ENCODE measurements at regions not wholly inside any gene's neighbourhood (a gene's known extent, or its start where the extent isn't known, plus 50 kb on each side); places are given as distances from the start of the nearest gene placed in this dataset.

DNA sequence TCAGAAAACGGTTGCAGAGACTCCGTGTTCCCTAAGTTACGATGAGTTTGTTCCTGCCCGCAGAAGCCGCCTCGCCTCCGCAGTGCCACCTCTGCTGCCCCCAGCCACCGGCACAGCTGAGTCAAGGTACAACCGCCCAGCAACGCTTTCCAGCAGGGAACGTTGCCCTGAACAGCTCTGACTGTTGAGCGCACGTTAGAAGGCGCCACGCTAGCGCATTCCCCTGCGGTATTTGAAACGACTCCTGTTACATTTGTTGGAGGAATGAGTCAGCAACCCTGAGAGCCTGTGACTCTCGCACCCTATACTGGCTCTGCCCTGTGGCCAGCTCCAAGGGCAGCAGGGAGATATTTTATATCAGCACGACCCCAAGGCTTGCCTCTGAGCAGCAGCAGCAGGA is 302.8 kb downstream of the TEX29 start:
- Histone ChIP-seq H3K4me3 (no peak overlapping the region), H3K9me3 (ENCODE audit: low read depth) (no peaks in the 10 kb centered on the region), H3K27ac (no peak overlapping the region), H3K36me3 (no peaks in the 10 kb centered on the region), H3K27me3 (peaks cover 4% of the 10 kb centered on the region), H3K4me1 (ENCODE audit: low read depth) (no peaks in the 10 kb centered on the region)
- DNase-seq (ENCODE audit: low read depth in 1 of 2, low spot score in 1 of 2): no peak
- TF ChIP-seq CTCF (IDR thresholded peaks at IDR 0.05; ENCODE audit: low read depth, low read length): no peak

DNA sequence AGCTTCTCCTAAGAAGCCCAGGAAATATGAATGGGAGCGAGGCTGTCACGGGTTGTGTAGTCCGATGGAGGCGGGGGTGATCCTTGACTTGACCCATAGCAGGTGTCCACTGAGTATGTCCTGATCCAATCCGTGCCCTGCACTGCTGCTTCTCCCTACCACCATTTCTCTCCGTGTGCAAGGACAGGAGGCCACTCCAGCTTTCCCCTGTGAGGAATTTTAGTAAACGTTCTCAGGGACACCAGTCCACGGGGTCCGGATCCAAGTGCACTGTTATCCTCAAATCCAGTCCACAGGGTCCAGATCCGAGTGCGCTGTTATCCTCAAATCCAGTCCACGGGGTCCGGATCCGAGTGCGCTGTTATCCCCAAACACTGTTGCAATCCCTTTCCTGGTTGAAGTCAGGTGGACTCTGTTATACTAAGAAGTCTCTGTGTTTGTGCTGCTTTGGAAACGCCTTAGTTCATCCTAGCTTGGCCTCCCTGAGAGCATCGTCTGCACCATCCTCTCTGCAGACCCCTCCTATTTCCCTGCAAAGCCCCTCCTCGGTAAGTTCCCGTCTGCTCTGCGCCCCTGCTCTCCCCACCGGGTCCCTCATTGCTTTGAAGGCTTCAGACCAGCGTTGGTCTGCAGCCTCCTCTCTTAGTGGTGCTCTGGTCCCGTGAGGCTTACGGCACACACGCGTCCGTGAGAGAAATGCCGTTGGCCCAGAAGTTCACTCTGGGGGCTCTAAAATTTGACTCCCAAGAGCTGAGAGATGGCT is 303.5 kb downstream of the TEX29 start:
- Histone ChIP-seq H3K27ac (no peak overlapping the region), H3K36me3 (no peaks in the 10 kb centered on the region), H3K9me3 (ENCODE audit: low read depth) (no peaks in the 10 kb centered on the region), H3K4me3 (no peak overlapping the region), H3K27me3 (peaks cover 4% of the 10 kb centered on the region), H3K4me1 (ENCODE audit: low read depth) (no peaks in the 10 kb centered on the region)
- DNase-seq (ENCODE audit: low read depth in 1 of 2, low spot score in 1 of 2): no peak
- TF ChIP-seq CTCF (IDR thresholded peaks at IDR 0.05; ENCODE audit: low read depth, low read length): no peak

DNA sequence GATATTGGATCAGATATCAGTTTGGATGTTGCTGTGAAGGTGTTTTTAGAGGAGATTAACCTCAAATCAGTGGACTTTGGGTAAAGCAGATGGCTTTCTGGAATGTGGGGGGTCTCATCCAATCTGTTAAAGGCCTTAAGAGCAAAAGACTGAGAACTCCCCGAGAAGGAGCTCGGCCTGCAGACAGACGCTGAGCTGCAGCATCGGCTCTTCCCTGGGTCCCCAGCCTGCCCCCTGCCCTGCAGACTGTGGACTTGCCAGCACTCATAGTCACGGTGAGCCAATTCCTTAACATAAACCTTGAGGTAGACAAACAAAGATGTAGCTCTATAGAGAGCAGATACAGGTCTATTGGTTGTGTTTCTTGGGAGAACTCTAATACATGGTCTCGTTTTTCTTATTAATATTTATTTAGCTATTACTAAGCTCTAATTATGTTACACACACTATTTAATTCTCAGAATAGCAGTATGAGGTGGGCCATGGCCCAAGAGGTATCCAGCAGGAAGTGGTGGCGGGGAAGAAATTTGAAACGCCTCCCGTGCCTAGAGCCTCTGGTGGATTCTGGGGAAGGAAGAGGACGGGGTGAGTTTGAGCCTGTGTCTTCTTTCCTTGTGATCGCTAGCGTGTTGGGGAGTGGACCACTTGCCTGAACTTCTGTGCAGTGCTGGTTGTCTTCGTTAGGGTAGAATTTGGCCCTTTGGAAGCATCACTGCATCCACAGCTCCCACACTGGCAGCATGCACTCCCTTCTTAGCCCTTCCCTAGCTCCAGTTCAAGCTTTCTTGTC is 305.3 kb downstream of the TEX29 start:
- Histone ChIP-seq H3K9me3 (ENCODE audit: low read depth) (no peaks in the 10 kb centered on the region), H3K4me1 (ENCODE audit: low read depth) (no peaks in the 10 kb centered on the region), H3K27ac (no peak overlapping the region), H3K36me3 (no peaks in the 10 kb centered on the region), H3K4me3 (no peak overlapping the region), H3K27me3 (peaks cover 4% of the 10 kb centered on the region)
- DNase-seq (ENCODE audit: low read depth in 1 of 2, low spot score in 1 of 2): no peak
- no peak for TF ChIP-seq CTCF (IDR thresholded peaks at IDR 0.05; ENCODE audit: low read depth, low read length)

DNA sequence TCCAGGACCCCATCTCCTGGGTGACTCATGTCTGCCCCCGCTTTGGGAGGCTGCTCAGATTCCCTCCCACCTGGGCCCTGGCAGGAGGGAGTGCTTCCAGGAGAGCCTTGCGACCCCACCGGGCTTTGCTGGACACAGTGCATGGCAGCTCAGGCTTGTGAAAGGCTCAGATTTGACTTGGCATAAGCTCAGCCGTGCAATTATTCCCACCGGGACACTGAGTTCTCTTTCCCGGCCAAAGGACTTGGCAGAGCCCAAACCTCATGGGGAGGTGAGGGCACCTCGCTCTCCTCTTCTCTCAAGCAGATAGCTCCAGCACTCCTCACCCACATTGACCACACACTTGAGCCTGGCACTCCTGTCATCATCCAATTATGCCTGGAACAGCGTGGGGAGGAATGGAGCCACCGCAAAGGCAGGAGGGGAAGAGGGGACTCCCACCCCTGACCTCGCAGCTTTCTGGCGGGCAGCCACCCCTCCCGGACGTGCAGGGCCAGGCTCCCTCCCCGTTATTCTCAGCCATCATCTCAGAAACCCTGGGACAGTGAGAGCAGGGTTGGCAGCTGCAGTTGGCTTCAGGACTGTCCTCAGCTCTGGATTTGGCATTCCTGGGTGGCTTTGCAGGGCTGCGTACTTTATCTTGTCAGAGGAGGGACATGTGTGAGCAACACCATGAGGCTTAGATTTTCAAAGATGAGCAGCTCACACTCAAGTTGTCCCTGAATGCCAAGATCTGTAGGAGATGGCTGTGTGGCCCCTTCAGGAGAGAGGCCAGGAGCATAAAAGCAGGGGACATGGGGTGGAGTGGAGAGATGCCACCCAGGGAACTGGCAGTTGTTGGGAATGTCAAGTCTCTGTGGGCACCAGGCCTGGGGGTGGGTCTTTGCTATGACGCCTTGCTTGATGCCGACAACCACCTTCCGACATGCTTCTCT is 306.2 kb downstream of the TEX29 start:
- no peak overlapping the region for H3K4me3 ChIP-seq
- no peak for TF ChIP-seq CTCF (IDR thresholded peaks at IDR 0.05; ENCODE audit: low read depth, low read length)
- no peaks in the 10 kb centered on the region for H3K4me1 ChIP-seq (ENCODE audit: low read depth)
- H3K36me3 ChIP-seq: no peaks in the 10 kb centered on the region
- no peaks in the 10 kb centered on the region for H3K9me3 ChIP-seq (ENCODE audit: low read depth)
- H3K27ac ChIP-seq: no peak overlapping the region
- H3K27me3 ChIP-seq: peaks cover 4% of the 10 kb centered on the region
- no peak for DNase-seq (ENCODE audit: low read depth in 1 of 2, low spot score in 1 of 2)

DNA sequence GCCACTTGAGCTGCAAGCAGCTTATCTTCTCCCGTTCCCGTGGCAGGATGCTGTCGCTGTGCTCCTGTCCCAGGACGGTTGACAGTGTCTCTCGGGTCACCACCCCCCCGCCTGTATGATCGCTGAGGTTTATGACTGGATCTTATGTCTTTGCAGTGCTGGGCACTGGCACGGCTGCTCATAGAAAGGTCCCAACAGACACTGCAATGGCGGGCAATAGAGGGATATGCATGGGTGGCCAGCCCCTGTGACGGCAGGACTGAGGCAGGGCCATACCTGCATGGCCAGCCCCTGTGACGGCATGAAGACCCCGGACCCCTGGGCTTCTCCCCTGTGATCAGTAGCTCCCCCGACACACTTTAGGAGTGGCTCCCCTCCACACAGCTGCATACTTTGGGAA is 307.2 kb downstream of the TEX29 start:
- Histone ChIP-seq H3K27me3 (peaks cover 4% of the 10 kb centered on the region), H3K9me3 (ENCODE audit: low read depth) (no peaks in the 10 kb centered on the region), H3K36me3 (no peaks in the 10 kb centered on the region), H3K4me3 (no peak overlapping the region), H3K27ac (no peak overlapping the region), H3K4me1 (ENCODE audit: low read depth) (no peaks in the 10 kb centered on the region)
- no peak for TF ChIP-seq CTCF (IDR thresholded peaks at IDR 0.05; ENCODE audit: low read depth, low read length)
- no peak for DNase-seq (ENCODE audit: low read depth in 1 of 2, low spot score in 1 of 2)

Data from cardiac muscle cell (in vitro differentiated cells and primary cell).